ENCODE measurements at regions not wholly inside any gene's neighbourhood (a gene's known extent, or its start where the extent isn't known, plus 50 kb on each side); places are given as distances from the start of the nearest gene placed in this dataset.

DNA sequence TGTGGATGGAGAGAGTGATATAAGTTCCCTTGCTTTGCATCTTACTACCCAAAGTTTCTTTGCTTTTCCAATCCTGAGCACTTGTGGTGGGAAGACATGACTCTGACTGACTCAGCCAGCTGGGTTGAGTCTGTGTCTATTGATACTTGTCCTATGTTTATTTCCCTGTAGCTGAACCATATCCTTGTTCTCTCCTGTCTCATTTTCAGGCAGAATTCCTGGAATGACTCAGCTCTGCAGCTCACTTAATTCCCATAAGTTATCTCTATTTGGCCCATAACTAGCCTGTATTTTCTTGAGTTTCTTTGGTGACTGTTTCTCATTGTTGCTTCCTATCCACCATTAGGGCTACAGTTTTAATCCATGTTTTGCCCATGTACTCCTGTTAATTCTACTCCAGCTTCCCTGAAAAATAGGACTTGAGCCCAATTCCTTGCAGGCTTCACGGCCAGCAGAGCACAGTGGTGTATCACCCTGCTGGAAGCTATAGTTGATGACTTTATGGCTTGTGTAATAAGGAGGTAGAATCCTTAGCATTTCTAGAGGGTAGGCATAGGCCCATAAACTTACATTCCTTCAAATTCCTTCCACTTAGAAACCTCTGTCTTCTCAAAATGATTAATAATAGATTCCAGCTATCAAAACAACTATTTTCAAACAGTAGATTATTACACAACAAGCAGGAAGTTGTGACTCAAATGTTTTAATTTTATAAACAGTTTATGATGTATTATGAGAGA lies 183.1 kb downstream of the TMTC3 start (continued):
- TF ChIP-seq E4F1 (IDR thresholded peaks at IDR 0.05; ENCODE audit: borderline replicate concordance, partially characterized antibody), result no peak
- TF ChIP-seq LARP7 (IDR thresholded peaks at IDR 0.05), result no peak
- no peak for TF ChIP-seq SKIL (IDR thresholded peaks at IDR 0.05; ENCODE audit: low read depth, poor library complexity, severe bottlenecking)
- TF ChIP-seq E2F4 (IDR thresholded peaks at IDR 0.05; ENCODE audit: low read depth, low read length), result no peak
- TF ChIP-seq YBX1 (IDR thresholded peaks at IDR 0.05), result no peak
- no peak for TF ChIP-seq CHD2 (IDR thresholded peaks at IDR 0.05; ENCODE audit: borderline replicate concordance, low read depth, low read length)
- no peak for TF ChIP-seq MEF2A (IDR thresholded peaks at IDR 0.05; ENCODE audit: insufficient read depth, low read depth, low read length)
- no peak for TF ChIP-seq HDAC6 (IDR thresholded peaks at IDR 0.05; ENCODE audit: unreplicated experiment)
- no peak for TF ChIP-seq NRF1 (conservative IDR thresholded peaks at IDR 0.05; ENCODE audit: low read depth, low read length)
- no peak for TF ChIP-seq PML (IDR thresholded peaks at IDR 0.05; ENCODE audit: low read length)
